ENCODE measurements at regions not wholly inside any gene's neighbourhood (a gene's known extent, or its start where the extent isn't known, plus 50 kb on each side); places are given as distances from the start of the nearest gene placed in this dataset.

DNA sequence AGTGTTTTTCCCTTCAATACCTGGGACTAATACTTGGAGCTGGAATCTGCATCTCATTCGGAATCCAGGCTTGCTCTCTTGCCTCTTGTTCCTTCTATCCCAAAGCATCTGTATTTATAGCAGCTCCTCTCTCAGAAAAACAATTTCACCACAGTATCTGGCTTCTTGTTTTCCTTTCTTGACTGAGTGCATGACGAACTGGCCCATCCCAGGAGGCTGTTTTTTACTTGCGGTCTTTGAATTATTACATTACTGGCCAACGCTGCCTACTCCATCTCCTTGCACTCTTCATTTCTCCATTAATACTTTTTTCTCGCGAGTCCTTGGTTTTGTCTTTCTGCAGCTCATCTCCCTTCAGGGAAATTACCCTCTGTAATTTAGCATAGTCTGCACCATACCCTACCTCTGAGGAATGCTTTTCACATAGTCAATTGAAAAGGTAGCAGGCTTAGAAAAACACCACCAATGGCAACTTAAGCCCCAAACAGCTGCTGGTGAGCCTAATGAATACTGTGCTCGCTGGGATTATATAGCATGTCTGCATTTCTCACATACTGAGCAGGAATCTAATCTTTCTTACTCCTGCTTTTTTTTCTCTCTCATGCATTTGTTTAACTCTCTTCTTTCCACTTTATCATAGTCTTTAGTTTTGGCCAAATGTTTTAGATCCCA, 277.4 kb upstream of the SESN3 start:
- DNase-seq = no peak

GRCh38 chr11:95507794-95508193, 276.8 kb upstream of the SESN3 start:
- peak; percentile 67 for DNase-seq

GRCh38 chr11:95506777-95507176, 275.8 kb upstream of the SESN3 start:
- no peak for DNase-seq

GRCh38 chr11:95505927-95506426, 275.0 kb upstream of the SESN3 start:
- DNase-seq = no peak

DNA sequence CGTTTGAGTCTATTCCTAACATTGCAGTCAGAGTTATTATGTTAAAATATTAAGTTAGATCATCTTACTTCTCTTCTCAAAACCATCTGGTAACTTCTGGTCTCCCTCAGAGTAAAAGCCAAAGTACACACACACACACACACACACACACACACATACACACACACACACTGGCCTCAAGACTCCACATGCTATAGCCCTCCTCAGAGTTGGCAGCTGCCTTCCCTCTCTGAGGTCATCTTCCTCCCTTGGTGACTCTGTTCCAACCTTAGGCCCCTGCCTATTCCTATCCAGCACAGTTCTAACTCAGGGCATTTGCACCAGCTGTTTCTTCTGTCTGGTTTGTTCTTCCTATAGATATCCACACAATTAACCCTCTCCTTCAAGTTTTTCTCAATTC, 272.0 kb upstream of the SESN3 start:
- peak; percentile 22 for DNase-seq

DNA sequence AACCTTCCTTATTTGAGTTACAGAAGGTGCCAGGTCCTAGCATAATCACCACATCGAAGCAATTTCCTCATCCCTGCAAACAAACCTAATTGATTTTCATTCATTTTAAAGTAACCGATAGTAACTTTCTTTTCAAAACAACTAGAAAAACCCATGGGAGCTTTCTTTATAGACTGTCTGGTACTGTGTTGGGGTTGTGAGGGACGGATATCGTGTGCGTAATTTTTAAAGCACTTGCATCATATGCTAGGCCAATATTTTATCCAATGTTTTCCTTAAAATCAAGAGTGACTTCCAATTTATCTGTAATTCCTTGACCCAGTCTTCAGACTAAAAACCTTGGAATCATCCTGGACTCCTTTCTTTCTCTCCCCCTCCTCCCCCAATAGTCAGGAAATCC, 271.5 kb upstream of the SESN3 start:
- DNase-seq = no peak

GRCh38 chr11:95501761-95502266, 270.8 kb upstream of the SESN3 start:
- peak; percentile 31 for DNase-seq

- peak; percentile 65 for DNase-seq
These were observed 269.5 kb upstream of the SESN3 start for GRCh38 chr11:95500466-95500865.

- no peak for DNase-seq
These were observed 268.6 kb upstream of the SESN3 start for GRCh38 chr11:95499516-95500135.

DNA sequence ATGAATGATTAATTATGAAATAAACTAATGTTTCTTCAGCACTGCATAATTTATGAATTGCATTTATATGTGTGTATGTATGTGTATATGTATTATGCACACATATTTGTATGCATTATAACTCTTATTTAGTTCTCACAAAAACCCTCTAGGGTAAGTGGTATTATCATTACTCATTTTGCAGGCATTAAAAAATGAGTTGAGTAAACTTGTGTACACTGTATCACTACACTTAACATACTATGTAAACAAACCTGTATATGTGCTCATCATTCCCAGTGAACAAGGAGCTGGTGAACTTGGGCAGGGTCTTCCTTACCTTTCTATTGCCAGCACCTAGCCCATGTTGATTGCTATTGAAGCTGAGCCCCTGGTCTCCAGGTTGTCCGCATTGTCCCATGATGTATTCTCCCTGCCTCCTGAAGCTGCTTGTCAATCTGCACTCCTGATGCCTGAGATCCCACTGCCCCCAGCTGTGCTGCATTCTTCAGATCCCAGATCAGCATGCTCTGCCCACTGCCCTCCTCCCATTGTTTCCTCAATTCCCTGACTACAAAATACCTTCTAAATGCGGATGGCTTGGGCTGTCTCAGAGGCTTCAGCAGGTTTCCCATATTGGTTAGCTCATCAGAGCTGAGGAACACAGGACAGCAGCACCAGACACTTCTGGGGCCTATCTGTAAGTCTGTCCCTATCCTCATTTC, 267.9 kb upstream of the SESN3 start:
- peak; percentile 68 for DNase-seq

DNA sequence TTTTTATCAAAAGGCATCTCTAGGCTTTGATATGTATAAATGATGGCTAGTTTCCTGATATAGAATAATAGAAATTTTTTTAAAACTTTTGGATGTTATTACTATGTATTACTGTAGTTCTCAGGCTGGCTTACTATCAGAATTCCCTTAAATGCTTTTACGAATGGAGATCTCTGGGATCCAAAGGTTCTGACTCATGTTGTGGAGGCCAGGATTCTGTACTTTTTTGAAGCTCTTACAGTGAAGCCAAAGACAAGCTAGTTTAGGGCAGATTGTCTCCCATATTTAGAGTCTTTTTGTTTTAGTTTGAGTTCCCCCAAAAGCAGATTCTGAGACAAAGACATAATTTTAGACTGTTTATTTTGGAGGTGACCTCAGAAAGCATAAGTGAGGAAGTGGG, 265.9 kb upstream of the SESN3 start:
- DNase-seq = no peak

DNA sequence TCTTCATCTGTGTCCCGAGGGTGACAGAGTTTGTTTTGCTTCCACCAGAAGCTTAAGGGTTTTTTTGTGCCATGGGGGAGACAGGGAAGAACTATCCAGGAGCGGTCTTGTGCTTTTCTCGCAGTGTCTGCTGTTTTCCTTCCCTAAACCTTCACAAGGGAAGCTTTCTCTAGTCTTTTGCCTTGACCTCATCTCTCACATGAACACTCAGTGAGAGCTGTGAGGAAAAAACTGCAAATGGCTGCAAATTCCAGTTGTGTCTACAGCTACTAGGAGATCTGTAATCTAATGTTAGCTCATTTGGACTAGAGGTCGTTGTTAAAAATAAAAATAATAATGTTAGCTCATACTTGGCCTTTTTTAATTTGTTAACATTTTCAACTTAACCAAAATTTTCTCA, 264.7 kb upstream of the SESN3 start:
- DNase-seq = no peak

- DNase-seq = no peak
These were observed 263.9 kb upstream of the SESN3 start for GRCh38 chr11:95494856-95495255.

- DNase-seq = no peak
These were observed 263.2 kb upstream of the SESN3 start for GRCh38 chr11:95494167-95494566.

- DNase-seq = no peak
These were observed 259.6 kb upstream of the SESN3 start for GRCh38 chr11:95490625-95491024.

DNA sequence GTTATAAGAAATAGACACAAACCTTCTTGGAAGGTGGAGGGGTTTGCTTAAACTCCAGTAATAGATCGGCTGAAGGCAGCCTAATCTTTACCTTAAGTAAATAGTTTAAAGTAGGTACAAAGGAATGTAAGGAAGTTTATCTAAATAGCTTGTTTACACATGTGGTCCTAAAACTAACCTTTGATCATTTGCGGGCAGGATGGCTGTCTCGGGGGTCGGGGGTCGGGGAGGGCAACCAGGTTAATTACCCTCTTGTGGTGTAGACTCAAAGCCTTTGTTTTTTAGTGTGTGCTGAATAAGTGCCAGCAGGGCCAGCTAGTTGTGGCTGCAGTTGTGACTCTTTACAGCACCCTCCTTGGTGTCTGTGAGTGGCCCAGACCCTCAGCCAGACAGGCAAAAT, 256.9 kb upstream of the SESN3 start:
- DNase-seq = no peak

DNA sequence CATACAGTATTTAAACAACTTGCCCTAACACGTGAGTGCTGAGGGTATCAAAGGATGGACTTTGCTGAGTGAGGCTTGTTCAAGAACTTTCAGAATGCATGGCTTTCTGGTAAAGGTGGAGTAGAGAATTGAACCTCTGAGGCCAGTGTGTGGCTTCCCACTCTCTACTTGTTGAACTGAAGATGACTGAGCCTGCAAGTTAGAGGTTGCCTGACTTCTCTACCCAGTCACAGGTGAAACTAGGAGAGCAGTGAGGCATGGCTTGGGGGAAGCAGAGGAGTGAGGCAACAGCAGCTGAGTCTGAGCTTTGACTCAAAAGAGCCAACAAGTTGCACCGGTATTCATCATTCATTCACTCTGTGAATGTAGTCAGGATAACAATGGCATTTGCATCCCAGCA, 256.4 kb upstream of the SESN3 start:
- no peak for DNase-seq

- no peak for DNase-seq
These were observed 256.0 kb upstream of the SESN3 start for GRCh38 chr11:95486979-95487378.

DNA sequence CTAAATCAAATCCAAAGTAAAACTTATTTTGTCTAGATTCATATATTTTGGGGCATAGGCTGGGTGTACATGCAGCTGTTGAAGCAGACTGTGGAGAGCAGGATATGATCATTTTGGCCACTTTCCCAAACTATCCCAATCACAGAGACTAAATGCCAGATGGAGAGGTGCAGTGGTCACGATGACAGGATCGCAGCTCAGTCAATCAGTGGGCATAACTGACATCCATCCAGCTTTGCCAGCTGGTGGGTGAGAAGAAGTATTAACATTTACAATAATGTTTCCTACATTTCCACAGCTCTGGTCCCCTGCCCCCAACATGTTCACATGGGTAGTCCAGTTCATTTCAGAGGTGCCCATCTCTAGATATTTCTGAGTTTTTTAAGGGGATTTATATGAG, 255.5 kb upstream of the SESN3 start:
- peak; percentile 84 for DNase-seq

DNA sequence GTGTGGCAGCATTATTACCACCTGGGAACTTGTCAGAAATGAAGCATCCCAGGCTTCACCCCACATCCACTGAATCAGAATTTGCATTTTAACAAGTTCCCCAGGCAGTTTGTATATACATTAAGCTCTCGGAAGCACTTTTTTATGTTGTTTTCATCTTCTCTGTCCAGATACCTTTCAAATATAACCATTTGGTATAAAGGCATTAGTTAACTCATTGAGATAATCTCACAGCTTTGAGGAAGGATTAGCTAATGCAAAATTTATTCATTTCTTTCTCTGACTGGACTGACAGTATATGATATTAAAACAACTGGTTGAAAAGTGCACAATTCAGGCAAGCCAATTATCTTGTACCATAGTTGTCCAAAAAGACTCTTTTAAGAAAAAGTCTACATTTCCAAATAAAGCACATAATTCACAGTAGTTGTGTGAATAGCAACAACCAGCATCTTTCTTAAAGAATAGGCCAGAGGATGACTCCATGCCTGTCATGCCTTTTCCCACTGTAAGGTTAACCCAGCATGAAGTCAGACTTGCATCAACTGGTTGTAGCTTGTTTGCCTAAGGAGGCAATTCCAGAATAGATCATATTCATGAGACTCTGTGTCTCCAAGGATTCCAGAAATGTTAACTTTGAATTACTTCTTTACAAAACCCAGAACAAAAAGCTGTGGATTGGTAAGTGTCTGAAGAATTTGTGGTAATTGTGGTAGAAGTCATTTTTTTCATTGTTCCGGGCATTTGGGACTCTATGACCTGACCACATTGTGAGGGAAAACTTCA, 254.3 kb upstream of the SESN3 start:
- peak; percentile 60 for DNase-seq

DNA sequence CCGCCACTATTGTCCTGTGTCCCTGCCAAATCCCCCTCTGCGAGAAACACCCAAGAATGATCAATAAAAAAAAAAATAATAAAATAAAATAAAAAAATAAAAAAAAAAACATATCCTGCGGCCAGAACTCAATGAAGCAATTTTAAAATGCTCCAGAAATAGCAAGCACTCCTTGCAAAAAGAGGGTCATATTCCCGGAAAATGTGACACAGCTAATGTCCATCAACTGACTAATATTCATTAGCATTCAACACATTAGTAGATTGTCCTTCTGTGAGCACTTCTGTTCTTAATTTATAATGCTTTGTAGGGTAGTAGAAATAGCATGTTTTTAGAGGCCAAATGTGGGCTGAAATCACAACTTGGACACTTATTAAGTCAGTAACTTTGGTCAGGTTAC, 252.3 kb upstream of the SESN3 start:
- no peak for DNase-seq

DNA sequence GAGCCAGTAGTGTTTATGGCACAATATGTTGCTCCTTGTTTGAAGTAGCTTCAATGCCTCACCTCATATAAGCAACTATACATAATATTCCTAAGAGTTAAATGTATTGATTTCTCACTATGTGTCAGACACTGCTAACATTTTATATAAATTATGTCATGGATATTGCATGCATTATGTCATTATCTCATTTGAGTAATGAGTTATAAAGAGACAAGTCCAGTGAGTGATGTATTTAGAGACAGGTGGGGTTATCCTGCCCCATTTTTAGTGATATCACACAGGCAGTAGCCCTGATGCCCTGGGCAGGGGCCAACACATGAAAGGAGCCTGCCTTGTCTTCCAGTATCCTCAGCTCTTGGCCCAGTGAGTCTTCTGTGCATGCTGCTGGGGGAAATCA, 247.0 kb upstream of the SESN3 start:
- DNase-seq = no peak

GRCh38 chr11:95469258-95469657, 238.3 kb upstream of the SESN3 start:
- no peak for DNase-seq
